ENCODE measurements at regions not wholly inside any gene's neighbourhood (a gene's known extent, or its start where the extent isn't known, plus 50 kb on each side); places are given as distances from the start of the nearest gene placed in this dataset.

GRCh38 chr11:109085708-109086373, 336.1 kb upstream of the C11orf87 start:
- no peak for ATAC-seq
- no peak for DNase-seq
- Histone ChIP-seq H3K27ac (no peak overlapping the region), H3K4me3 (no peak overlapping the region), H3K4me1 (no peaks in the 10 kb centered on the region), H3K36me3 (no peaks in the 10 kb centered on the region), H3K27me3 (ENCODE audit: low read depth) (no peaks in the 10 kb centered on the region), H3K9me3 (no peaks in the 10 kb centered on the region)
- intact Hi-C loops (cut with DNase I) = no loop called here
- TF ChIP-seq CTCF (IDR thresholded peaks at IDR 0.05) = no peak

- no peak for ATAC-seq
- H3K9me3 ChIP-seq = no peaks in the 10 kb centered on the region
- no peak for DNase-seq
- H3K4me1 ChIP-seq = no peaks in the 10 kb centered on the region
- H3K4me3 ChIP-seq = no peak overlapping the region
- TF ChIP-seq CTCF (IDR thresholded peaks at IDR 0.05) = no peak
- no peak overlapping the region for H3K27ac ChIP-seq
- intact Hi-C loops (cut with DNase I) = no loop called here
- no peaks in the 10 kb centered on the region for H3K36me3 ChIP-seq
- no peaks in the 10 kb centered on the region for H3K27me3 ChIP-seq (ENCODE audit: low read depth)
Observed at GRCh38 chr11:109086931-109087330, 335.1 kb upstream of the C11orf87 start.

DNA sequence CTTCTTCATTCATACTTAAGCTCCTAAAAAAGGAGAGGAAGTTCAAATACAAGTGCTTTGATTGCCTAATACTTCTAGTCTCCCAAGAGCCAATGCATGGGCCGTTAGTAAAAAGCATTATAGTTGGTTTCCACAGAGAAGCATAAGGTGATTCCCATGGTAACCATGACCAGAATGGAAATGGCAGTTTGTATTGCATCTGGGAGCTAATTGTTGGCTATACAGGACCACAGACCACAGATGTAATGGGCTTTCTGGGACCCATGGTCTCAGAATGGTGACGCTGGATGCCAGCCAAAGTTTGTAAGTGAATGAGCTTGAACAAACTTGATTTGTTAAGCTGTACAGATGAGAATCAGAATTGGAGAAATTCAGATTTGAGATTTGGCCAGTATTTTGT, 333.9 kb upstream of the C11orf87 start:
- H3K27ac ChIP-seq = no peak overlapping the region
- no peak for TF ChIP-seq CTCF (IDR thresholded peaks at IDR 0.05)
- no peaks in the 10 kb centered on the region for H3K4me1 ChIP-seq
- ATAC-seq = no peak
- intact Hi-C loops (cut with DNase I) = no loop called here
- no peaks in the 10 kb centered on the region for H3K27me3 ChIP-seq (ENCODE audit: low read depth)
- no peaks in the 10 kb centered on the region for H3K9me3 ChIP-seq
- no peak overlapping the region for H3K4me3 ChIP-seq
- no peaks in the 10 kb centered on the region for H3K36me3 ChIP-seq
- no peak for DNase-seq

GRCh38 chr11:109089144-109089543, 332.8 kb upstream of the C11orf87 start:
- Histone ChIP-seq H3K27ac (no peak overlapping the region), H3K27me3 (ENCODE audit: low read depth) (no peaks in the 10 kb centered on the region), H3K4me1 (no peaks in the 10 kb centered on the region), H3K4me3 (no peak overlapping the region), H3K36me3 (no peaks in the 10 kb centered on the region), H3K9me3 (no peaks in the 10 kb centered on the region)
- intact Hi-C loops (cut with DNase I) = no loop called here
- no peak for TF ChIP-seq CTCF (IDR thresholded peaks at IDR 0.05)
- no peak for DNase-seq
- no peak for ATAC-seq

GRCh38 chr11:109093354-109093753, 328.6 kb upstream of the C11orf87 start:
- H3K9me3 ChIP-seq = no peaks in the 10 kb centered on the region
- H3K4me3 ChIP-seq = no peak overlapping the region
- TF ChIP-seq CTCF (IDR thresholded peaks at IDR 0.05) = no peak
- intact Hi-C loops (cut with DNase I) = no loop called here
- no peaks in the 10 kb centered on the region for H3K36me3 ChIP-seq
- DNase-seq (no peak), ATAC-seq (no peak)
- H3K27me3 ChIP-seq (ENCODE audit: low read depth) = no peaks in the 10 kb centered on the region
- no peak overlapping the region for H3K27ac ChIP-seq
- no peaks in the 10 kb centered on the region for H3K4me1 ChIP-seq

Data from lower lobe of right lung (tissue), 2 donors.